ENCODE measurements at regions not wholly inside any gene's neighbourhood (a gene's known extent, or its start where the extent isn't known, plus 50 kb on each side); places are given as distances from the start of the nearest gene placed in this dataset.
"Not testable (repeated sequence)": the region's sequence is repeated elsewhere in the genome, so short reads cannot be mapped to it uniquely, and the experiment has no call there.

GRCh38 chr4:19158107-19158809 is 1093.4 kb upstream of the SLIT2 start:
- TF ChIP-seq EZH2phosphoT487 (conservative IDR thresholded peaks at IDR 0.05; ENCODE audit: low read length) (no peak), CTCF (IDR thresholded peaks at IDR 0.05; ENCODE audit: insufficient read depth, low read length, poor library complexity, severe bottlenecking) (no peak)
- Histone ChIP-seq H3K36me3 (ENCODE audit: low read length) (no peaks in the 10 kb centered on the region), H3K9me2 (replicated peaks; ENCODE audit: insufficient read depth, low read length) (no peaks in the 10 kb centered on the region), H3K9ac (ENCODE audit: low read length) (no peak overlapping the region), H2AFZ (ENCODE audit: low read depth, low read length, severe bottlenecking) (no peak overlapping the region), H4K20me1 (ENCODE audit: low read depth, low read length) (no peaks in the 10 kb centered on the region), H3F3A (ENCODE audit: insufficient read depth) (no peaks in the 10 kb centered on the region), H3K9me3 (ENCODE audit: insufficient read depth, low read length) (no peaks in the 10 kb centered on the region; the same call in 1 of the 2 replicates), H3K27me3 (ENCODE audit: low read length) (no peaks in the 10 kb centered on the region), H3K4me3 (ENCODE audit: insufficient read depth, low read length, poor library complexity, severe bottlenecking) (no peak overlapping the region), H3K4me2 (ENCODE audit: low read depth, low read length, poor library complexity, severe bottlenecking) (no peak overlapping the region), H3K79me2 (ENCODE audit: insufficient read depth, low read length) (no peaks in the 10 kb centered on the region), H3K27ac (ENCODE audit: low read depth, low read length) (no peak overlapping the region)

GRCh38 chr4:19156786-19157185 is 1094.9 kb upstream of the SLIT2 start:
- Histone ChIP-seq H3K36me3 (ENCODE audit: low read length) (no peaks in the 10 kb centered on the region), H3K9ac (ENCODE audit: low read length) (no peak overlapping the region), H3K4me3 (ENCODE audit: insufficient read depth, low read length, poor library complexity, severe bottlenecking) (no peak overlapping the region), H3K9me2 (replicated peaks; ENCODE audit: insufficient read depth, low read length) (no peaks in the 10 kb centered on the region), H3F3A (ENCODE audit: insufficient read depth) (no peaks in the 10 kb centered on the region), H3K9me3 (ENCODE audit: insufficient read depth, low read length) (no peaks in the 10 kb centered on the region; the same call in 1 of the 2 replicates), H2AFZ (ENCODE audit: low read depth, low read length, severe bottlenecking) (no peak overlapping the region), H3K27ac (ENCODE audit: low read depth, low read length) (no peak overlapping the region), H3K4me2 (ENCODE audit: low read depth, low read length, poor library complexity, severe bottlenecking) (no peak overlapping the region), H3K79me2 (ENCODE audit: insufficient read depth, low read length) (no peaks in the 10 kb centered on the region), H4K20me1 (ENCODE audit: low read depth, low read length) (no peaks in the 10 kb centered on the region), H3K27me3 (ENCODE audit: low read length) (no peaks in the 10 kb centered on the region)
- TF ChIP-seq EZH2phosphoT487 (conservative IDR thresholded peaks at IDR 0.05; ENCODE audit: low read length) (no peak), CTCF (IDR thresholded peaks at IDR 0.05; ENCODE audit: insufficient read depth, low read length, poor library complexity, severe bottlenecking) (no peak)

GRCh38 chr4:19155568-19155967 is 1096.1 kb upstream of the SLIT2 start:
- TF ChIP-seq EZH2phosphoT487 (conservative IDR thresholded peaks at IDR 0.05; ENCODE audit: low read length) (no peak), CTCF (IDR thresholded peaks at IDR 0.05; ENCODE audit: insufficient read depth, low read length, poor library complexity, severe bottlenecking) (no peak)
- Histone ChIP-seq H3K9ac (ENCODE audit: low read length) (no peak overlapping the region), H3K36me3 (ENCODE audit: low read length) (no peaks in the 10 kb centered on the region), H3K27ac (ENCODE audit: low read depth, low read length) (no peak overlapping the region), H2AFZ (ENCODE audit: low read depth, low read length, severe bottlenecking) (no peak overlapping the region), H3F3A (ENCODE audit: insufficient read depth) (no peaks in the 10 kb centered on the region), H3K9me3 (ENCODE audit: insufficient read depth, low read length) (no peaks in the 10 kb centered on the region; the same call in 1 of the 2 replicates), H3K4me2 (ENCODE audit: low read depth, low read length, poor library complexity, severe bottlenecking) (no peak overlapping the region), H3K4me3 (ENCODE audit: insufficient read depth, low read length, poor library complexity, severe bottlenecking) (no peak overlapping the region), H4K20me1 (ENCODE audit: low read depth, low read length) (no peaks in the 10 kb centered on the region), H3K79me2 (ENCODE audit: insufficient read depth, low read length) (no peaks in the 10 kb centered on the region), H3K27me3 (ENCODE audit: low read length) (no peaks in the 10 kb centered on the region), H3K9me2 (replicated peaks; ENCODE audit: insufficient read depth, low read length) (no peaks in the 10 kb centered on the region)

- H3K4me2 ChIP-seq (ENCODE audit: low read depth, low read length, poor library complexity, severe bottlenecking): not testable (repeated sequence)
Observed at GRCh38 chr4:19154267-19154666, 1097.4 kb upstream of the SLIT2 start.

More at GRCh38 chr4:19154267-19154666, 1097.4 kb upstream of the SLIT2 start:
- not testable (repeated sequence) for H3K9me2 ChIP-seq (replicated peaks; ENCODE audit: insufficient read depth, low read length); H3K36me3 ChIP-seq (ENCODE audit: low read length); H3K9ac ChIP-seq (ENCODE audit: low read length); H3F3A ChIP-seq (ENCODE audit: insufficient read depth); H3K9me3 ChIP-seq (ENCODE audit: insufficient read depth, low read length); H3K27me3 ChIP-seq (ENCODE audit: low read length); H2AFZ ChIP-seq (ENCODE audit: low read depth, low read length, severe bottlenecking); H4K20me1 ChIP-seq (ENCODE audit: low read depth, low read length); H3K79me2 ChIP-seq (ENCODE audit: insufficient read depth, low read length); H3K27ac ChIP-seq (ENCODE audit: low read depth, low read length); H3K4me3 ChIP-seq (ENCODE audit: insufficient read depth, low read length, poor library complexity, severe bottlenecking)

Data from SU-DHL-6 (cell line).